GM23338 (cell line): ENCODE measurements at regions not wholly inside any gene's neighbourhood (a gene's known extent, or its start where the extent isn't known, plus 50 kb on each side); places are given as distances from the start of the nearest gene placed in this dataset.

Source experiments
- ATAC-seq: fragments of 200-7000 bp; cut with Tn5 transposase; 3 replicates; pipeline ENCODE4 v1.9.1; 2020
- DNase-seq: peaks from one replicate; pipeline ENCODE4 v3.0.0-alpha.2; 2015; ENCODE audit warnings: low spot score
- H2AFZ ChIP-seq: fragments of 200-600 bp; sonication (generic); 2 replicates; pipeline ENCODE4 v1.8.0; 2016; ENCODE audit warnings: antibody characterized with exemption, mild to moderate bottlenecking, moderate library complexity
- H3F3A ChIP-seq: fragments of 200-600 bp; sonication (generic); replicated peaks from 2 replicates; pipeline ENCODE4 v1.8.0; 2017; ENCODE audit warnings: antibody characterized with exemption, mixed run types, low read depth
- H3K27ac ChIP-seq: fragments of 200-600 bp; sonication (generic); 2 replicates; pipeline ENCODE4 v1.6.1; 2016; ENCODE audit warnings: low read depth
- H3K27me3 ChIP-seq: fragments of 200-600 bp; sonication (generic); 2 replicates; pipeline ENCODE4 v1.8.0; 2016; ENCODE audit warnings: mild to moderate bottlenecking, mixed run types, moderate library complexity; ENCODE audit not compliant: insufficient read depth
- H3K36me3 ChIP-seq: fragments of 200-600 bp; sonication (generic); 2 replicates; pipeline ENCODE4 v1.8.0; 2016; ENCODE audit warnings: mild to moderate bottlenecking; ENCODE audit not compliant: insufficient read depth
- H3K4me1 ChIP-seq: fragments of 200-600 bp; sonication (generic); 2 replicates; pipeline ENCODE4 v1.8.0; 2016; ENCODE audit warnings: mild to moderate bottlenecking, moderate library complexity; ENCODE audit not compliant: insufficient read depth
- H3K4me2 ChIP-seq: fragments of 200-600 bp; sonication (generic); 2 replicates; pipeline ENCODE4 v1.7.1; 2017; ENCODE audit warnings: mixed run types
- H3K4me3 ChIP-seq: fragments of 200-600 bp; sonication (generic); 2 replicates; pipeline ENCODE4 v1.6.1; 2016; ENCODE audit warnings: mixed run types
- H3K79me2 ChIP-seq: fragments of 200-600 bp; sonication (generic); replicated peaks from 2 replicates; pipeline ENCODE4 v1.8.0; 2017; ENCODE audit warnings: mild to moderate bottlenecking; ENCODE audit not compliant: insufficient read depth
- H3K9me2 ChIP-seq: fragments of 200-600 bp; sonication (generic); 2 replicates; pipeline ENCODE4 v1.8.0; 2017; ENCODE audit not compliant: insufficient read depth
- H4K20me1 ChIP-seq: fragments of 200-600 bp; sonication (generic); replicated peaks from 2 replicates; pipeline ENCODE4 v1.8.0; 2017; ENCODE audit warnings: mild to moderate bottlenecking; ENCODE audit not compliant: insufficient read depth
- H3K27ac Mint-ChIP-seq: 2 replicates; pipeline ENCODE4 v1.8.0; 2020; ENCODE audit warnings: inconsistent platforms, mild to moderate bottlenecking, moderate library complexity, mixed read lengths
- H3K27me3 Mint-ChIP-seq: 3 replicates; pipeline ENCODE4 v1.8.0; 2022; ENCODE audit warnings: low read depth, mild to moderate bottlenecking, moderate library complexity, mixed read lengths, inconsistent platforms; ENCODE audit not compliant: insufficient read depth, poor library complexity
- H3K36me3 Mint-ChIP-seq: 3 replicates; pipeline ENCODE4 v1.8.0; 2021; ENCODE audit warnings: low read depth, mild to moderate bottlenecking, inconsistent platforms, moderate library complexity, mixed read lengths
- H3K4me1 Mint-ChIP-seq: 3 replicates; pipeline ENCODE4 v1.8.0; 2020; ENCODE audit warnings: mild to moderate bottlenecking, inconsistent platforms, mixed read lengths
- H3K4me3 Mint-ChIP-seq: 3 replicates; pipeline ENCODE4 v1.8.0; 2021; ENCODE audit warnings: moderate library complexity, mild to moderate bottlenecking, inconsistent platforms, mixed read lengths
- H3K9me3 Mint-ChIP-seq: 3 replicates; pipeline ENCODE4 v1.8.0; 2020; ENCODE audit warnings: moderate library complexity, mild to moderate bottlenecking, inconsistent platforms, mixed read lengths
- CREB1 ChIP-seq: fragments of 250-450 bp; sonication (Bioruptor Pico); IDR thresholded peaks from 2 replicates; pipeline ENCODE4 v1.5.0; 2020; ENCODE audit warnings: low read depth, mild to moderate bottlenecking, moderate library complexity
- ETS1 ChIP-seq: IDR thresholded peaks from 2 replicates; pipeline ENCODE4 v1.6.1; 2016; ENCODE audit warnings: antibody characterized with exemption
- EZH2 ChIP-seq: fragments of 200-600 bp; sonication (generic); IDR thresholded peaks from one replicate; pipeline ENCODE4 v1.8.0; 2017; ENCODE audit warnings: antibody characterized with exemption, mild to moderate bottlenecking, low read depth; ENCODE audit not compliant: unreplicated experiment
- EZH2phosphoT487 ChIP-seq: fragments of 200-600 bp; sonication (generic); IDR thresholded peaks from one replicate; pipeline ENCODE4 v1.8.1; 2018; ENCODE audit warnings: antibody characterized with exemption; ENCODE audit not compliant: unreplicated experiment
- NANOG ChIP-seq: IDR thresholded peaks from 2 replicates; pipeline ENCODE4 v1.6.1; 2016; ENCODE audit warnings: antibody characterized with exemption, borderline replicate concordance
- POLR2AphosphoS5 ChIP-seq: IDR thresholded peaks from 2 replicates; pipeline ENCODE4 v1.6.1; 2016; ENCODE audit warnings: antibody characterized with exemption, low read depth
- STAT1 ChIP-seq: IDR thresholded peaks from one replicate; pipeline ENCODE4 v1.6.1; 2016; ENCODE audit warnings: antibody characterized with exemption; ENCODE audit not compliant: unreplicated experiment
- ZNF114 ChIP-seq: fragments of 250-450 bp; sonication (Bioruptor Pico); IDR thresholded peaks from 2 replicates; pipeline ENCODE4 v1.5.0; 2020; ENCODE audit warnings: mild to moderate bottlenecking, moderate library complexity
- ZNF331 ChIP-seq: fragments of 250-450 bp; sonication (Bioruptor Pico); IDR thresholded peaks from 2 replicates; pipeline ENCODE4 v1.5.0; 2020; ENCODE audit warnings: low read depth, mild to moderate bottlenecking, moderate library complexity
- ZNF462 ChIP-seq: fragments of 250-450 bp; sonication (Bioruptor Pico); IDR thresholded peaks from 2 replicates; pipeline ENCODE4 v1.5.0; 2020; ENCODE audit warnings: mild to moderate bottlenecking, moderate library complexity
- TF ChIP-seq, protein P1 (sequence below), 2 experiments: fragments of 200-600 bp in 1 of 2; sonication (generic) in 1 of 2; conservative IDR thresholded peaks; 2 replicates each; pipeline versions ENCODE4 v1.5.1 to v1.6.1; 2016 to 2017; ENCODE audit warnings: antibody characterized with exemption in 2 of 2, low read depth in 2 of 2, mild to moderate bottlenecking in 2 of 2, moderate library complexity in 1 of 2

DNA sequence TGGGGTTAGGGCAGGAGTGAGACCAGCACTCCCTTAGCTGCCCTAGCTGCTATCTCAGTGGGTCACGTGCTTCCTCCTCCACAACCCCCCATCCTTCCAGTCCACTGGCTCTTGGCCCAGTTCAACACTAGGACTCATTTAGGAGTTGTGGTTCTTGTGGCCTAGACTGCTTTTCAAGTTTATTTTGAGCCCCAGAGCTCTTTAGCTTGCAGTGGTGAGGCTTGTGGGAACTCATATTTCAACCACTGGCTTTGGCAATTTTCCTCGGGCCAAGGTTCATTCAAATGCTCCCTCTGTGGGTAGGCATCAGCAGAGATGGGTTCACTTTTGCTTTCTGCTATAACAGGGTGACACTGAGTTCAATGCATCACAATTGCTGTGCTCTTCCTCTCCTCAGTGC lies 436.2 kb upstream of the SLITRK5 start (continued):
- TF ChIP-seq, protein P1, sequence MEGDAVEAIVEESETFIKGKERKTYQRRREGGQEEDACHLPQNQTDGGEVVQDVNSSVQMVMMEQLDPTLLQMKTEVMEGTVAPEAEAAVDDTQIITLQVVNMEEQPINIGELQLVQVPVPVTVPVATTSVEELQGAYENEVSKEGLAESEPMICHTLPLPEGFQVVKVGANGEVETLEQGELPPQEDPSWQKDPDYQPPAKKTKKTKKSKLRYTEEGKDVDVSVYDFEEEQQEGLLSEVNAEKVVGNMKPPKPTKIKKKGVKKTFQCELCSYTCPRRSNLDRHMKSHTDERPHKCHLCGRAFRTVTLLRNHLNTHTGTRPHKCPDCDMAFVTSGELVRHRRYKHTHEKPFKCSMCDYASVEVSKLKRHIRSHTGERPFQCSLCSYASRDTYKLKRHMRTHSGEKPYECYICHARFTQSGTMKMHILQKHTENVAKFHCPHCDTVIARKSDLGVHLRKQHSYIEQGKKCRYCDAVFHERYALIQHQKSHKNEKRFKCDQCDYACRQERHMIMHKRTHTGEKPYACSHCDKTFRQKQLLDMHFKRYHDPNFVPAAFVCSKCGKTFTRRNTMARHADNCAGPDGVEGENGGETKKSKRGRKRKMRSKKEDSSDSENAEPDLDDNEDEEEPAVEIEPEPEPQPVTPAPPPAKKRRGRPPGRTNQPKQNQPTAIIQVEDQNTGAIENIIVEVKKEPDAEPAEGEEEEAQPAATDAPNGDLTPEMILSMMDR (conservative IDR thresholded peaks at IDR 0.05; ENCODE audit: low read depth in 2 of 2), result no peak
- no peak for TF ChIP-seq EZH2phosphoT487

DNA sequence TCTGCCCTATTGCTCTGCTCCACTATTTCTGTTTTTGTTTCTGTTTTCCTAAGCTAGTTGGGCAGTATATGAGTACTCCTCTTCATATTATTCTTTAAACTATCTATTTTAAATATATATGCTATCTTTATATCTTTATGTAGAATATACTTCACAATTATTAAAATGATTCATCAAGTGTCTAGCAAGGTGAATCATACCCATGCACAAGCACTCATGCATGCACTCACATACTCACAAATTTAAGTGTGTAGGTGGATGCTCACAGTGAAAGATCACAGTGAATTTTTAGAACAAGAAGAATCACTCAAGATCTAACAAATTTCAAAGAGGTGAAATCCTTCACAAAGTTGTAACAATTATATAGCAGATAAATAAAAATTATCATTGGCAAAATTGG lies 435.6 kb upstream of the SLITRK5 start:
- Histone ChIP-seq H3K4me3 (no peak overlapping the region), H4K20me1 (no peaks in the 10 kb centered on the region), H3K27me3 (no peaks in the 10 kb centered on the region), H3F3A (no peaks in the 10 kb centered on the region), H3K4me1 (no peaks in the 10 kb centered on the region), H3K4me2 (no peak overlapping the region), H3K36me3 (no peaks in the 10 kb centered on the region), H2AFZ (no peak overlapping the region), H3K9me2 (0 out of 2 replicates have a peak, but pooled peaks cover 12% of the 10 kb centered on the region), H3K79me2 (no peaks in the 10 kb centered on the region), H3K27ac (no peak overlapping the region)
- H3K27me3 Mint-ChIP-seq, result no peaks in the 10 kb centered on the region
- H3K36me3 Mint-ChIP-seq, result no peaks in the 10 kb centered on the region; the same call in 2 of the 3 replicates
- DNase-seq (no peak), ATAC-seq (no peak)
- no peaks in the 10 kb centered on the region for H3K4me1 Mint-ChIP-seq
- H3K27ac Mint-ChIP-seq, result no peak overlapping the region
- H3K4me3 Mint-ChIP-seq, result no peak overlapping the region
- no peaks in the 10 kb centered on the region for H3K9me3 Mint-ChIP-seq
- no peak for TF ChIP-seq ETS1
- no peak for TF ChIP-seq EZH2
- TF ChIP-seq POLR2AphosphoS5, result no peak
- no peak for TF ChIP-seq ZNF331 (CRISPR knock-in tag)
- TF ChIP-seq CREB1 (CRISPR knock-in tag), result no peak
- TF ChIP-seq ZNF462, result no peak
- TF ChIP-seq, protein P1 (conservative IDR thresholded peaks at IDR 0.05; ENCODE audit: low read depth in 2 of 2), result no peak
- TF ChIP-seq NANOG, result no peak
- no peak for TF ChIP-seq STAT1
- TF ChIP-seq ZNF114 (CRISPR knock-in tag), result no peak
- no peak for TF ChIP-seq EZH2phosphoT487
